GM18867 (cell line): ENCODE measurements at regions not wholly inside any gene's neighbourhood (a gene's known extent, or its start where the extent isn't known, plus 50 kb on each side); places are given as distances from the start of the nearest gene placed in this dataset.
"Not testable (repeated sequence)": the region's sequence is repeated elsewhere in the genome, so short reads cannot be mapped to it uniquely, and the experiment has no call there.

Experiments
- ATAC-seq: cut with Tn5 transposase; IDR thresholded peaks from one replicate; pipeline ENCODE4 v1.9.1; 2021; ENCODE audit warnings: mild to moderate bottlenecking, moderate library complexity; ENCODE audit not compliant: unreplicated experiment

GRCh38 chr7:68559518-68559917, 1038.8 kb upstream of the AUTS2 start:
- ATAC-seq, result no peak

GRCh38 chr7:68562323-68562899, 1035.9 kb upstream of the AUTS2 start:
- no peak for ATAC-seq

- ATAC-seq, result no peak
These were observed 1033.8 kb upstream of the AUTS2 start for GRCh38 chr7:68564306-68565135.

- ATAC-seq, result no peak
These were observed 1027.0 kb upstream of the AUTS2 start for GRCh38 chr7:68571286-68571685.

GRCh38 chr7:68573271-68574005, 1024.8 kb upstream of the AUTS2 start:
- ATAC-seq, result no peak

GRCh38 chr7:68576366-68576765, 1021.9 kb upstream of the AUTS2 start:
- ATAC-seq, result no peak

GRCh38 chr7:68581417-68581816, 1016.9 kb upstream of the AUTS2 start:
- ATAC-seq, result no peak

- ATAC-seq, result no peak
These were observed 1010.7 kb upstream of the AUTS2 start for GRCh38 chr7:68587599-68587998.

- no peak for ATAC-seq
These were observed 996.4 kb upstream of the AUTS2 start for GRCh38 chr7:68601826-68602225.

GRCh38 chr7:68604541-68604940, 993.7 kb upstream of the AUTS2 start:
- ATAC-seq, result no peak

- no peak for ATAC-seq
These were observed 987.6 kb upstream of the AUTS2 start for GRCh38 chr7:68610701-68611100.

- ATAC-seq, result no peak
These were observed 984.9 kb upstream of the AUTS2 start for GRCh38 chr7:68613405-68613804.

- no peak for ATAC-seq
These were observed 984.4 kb upstream of the AUTS2 start for GRCh38 chr7:68613897-68614296.

- ATAC-seq, result no peak
These were observed 978.7 kb upstream of the AUTS2 start for GRCh38 chr7:68619526-68619925.

GRCh38 chr7:68622500-68622899, 975.8 kb upstream of the AUTS2 start:
- ATAC-seq, result no peak

- no peak for ATAC-seq
These were observed 975.2 kb upstream of the AUTS2 start for GRCh38 chr7:68623030-68623429.

GRCh38 chr7:68627247-68627864, 970.9 kb upstream of the AUTS2 start:
- ATAC-seq, result no peak

GRCh38 chr7:68630914-68631313, 967.4 kb upstream of the AUTS2 start:
- not testable (repeated sequence) for ATAC-seq

GRCh38 chr7:68640103-68640502, 958.2 kb upstream of the AUTS2 start:
- ATAC-seq, result no peak

- no peak for ATAC-seq
These were observed 955.5 kb upstream of the AUTS2 start for GRCh38 chr7:68642727-68643126.

- no peak for ATAC-seq
These were observed 934.9 kb upstream of the AUTS2 start for GRCh38 chr7:68663392-68663791.
